Endothelial cell of umbilical vein (primary cell): ENCODE measurements at regions not wholly inside any gene's neighbourhood (a gene's known extent, or its start where the extent isn't known, plus 50 kb on each side); places are given as distances from the start of the nearest gene placed in this dataset.

ENCODE experiments used
- EZH2 ChIP-seq: IDR thresholded peaks from 2 replicates; pipeline ENCODE4 v1.6.1; 2012; ENCODE audit warnings: borderline replicate concordance, low read depth, mild to moderate bottlenecking, moderate library complexity, low read length, inconsistent platforms; ENCODE audit not compliant: severe bottlenecking
- FOS ChIP-seq: IDR thresholded peaks from 2 replicates; pipeline ENCODE4 v1.6.1; 2011; ENCODE audit warnings: mild to moderate bottlenecking, low read length, moderate library complexity, borderline replicate concordance; ENCODE audit not compliant: insufficient read depth
- GATA2 ChIP-seq: IDR thresholded peaks from 2 replicates; pipeline ENCODE4 v1.7.0; 2011; ENCODE audit warnings: low read depth, mild to moderate bottlenecking, moderate library complexity, mixed read lengths, low read length; ENCODE audit not compliant: insufficient read length, insufficient read depth
- POLR2A ChIP-seq: IDR thresholded peaks from 2 replicates; pipeline ENCODE4 v1.6.1; 2012; ENCODE audit warnings: low read depth, mild to moderate bottlenecking, control low read depth, low read length
- POLR2AphosphoS5 ChIP-seq: IDR thresholded peaks from 2 replicates; pipeline ENCODE4 v1.6.1; 2012; ENCODE audit warnings: low read depth, mild to moderate bottlenecking, control low read depth, low read length, moderate library complexity; ENCODE audit not compliant: insufficient read depth
- TF ChIP-seq, protein P1 (sequence below), 2 donors: IDR thresholded peaks; 1 replicate in 1 of 2; 2 replicates in 1 of 2; pipeline ENCODE4 v1.5.1; 2011; ENCODE audit warnings: low read length in 2 of 2, mild to moderate bottlenecking in 2 of 2, moderate library complexity in 2 of 2, control low read depth in 1 of 2, inconsistent platforms in 1 of 2, low read depth in 1 of 2; ENCODE audit not compliant: insufficient read depth in 1 of 2; ENCODE audit errors: extremely low read depth in 1 of 2
- TF ChIP-seq, protein P2 (sequence below): IDR thresholded peaks from 2 replicates; pipeline ENCODE4 v1.6.1; 2011; ENCODE audit not compliant: insufficient read depth, insufficient read length

DNA sequence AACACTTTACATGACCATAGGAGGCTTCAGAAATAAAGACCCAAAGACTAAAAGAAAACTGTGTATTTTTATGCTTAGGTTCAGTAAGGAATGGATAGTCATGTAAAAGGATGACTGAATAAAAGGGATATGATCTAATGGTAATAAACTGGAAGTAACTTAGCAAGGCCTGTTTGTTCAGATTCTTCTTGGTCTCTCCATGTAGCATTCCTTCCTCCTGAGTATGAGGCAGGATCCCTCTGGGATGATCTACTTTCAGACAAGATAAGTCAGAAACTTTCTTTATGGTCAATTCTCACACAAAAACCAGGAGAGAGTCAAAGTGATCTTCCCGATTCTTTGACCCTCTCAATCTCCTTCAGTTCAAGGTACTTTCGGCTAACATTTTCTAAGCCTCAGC, 340.8 kb upstream of the DCBLD2 start:
- TF ChIP-seq, protein P1, sequence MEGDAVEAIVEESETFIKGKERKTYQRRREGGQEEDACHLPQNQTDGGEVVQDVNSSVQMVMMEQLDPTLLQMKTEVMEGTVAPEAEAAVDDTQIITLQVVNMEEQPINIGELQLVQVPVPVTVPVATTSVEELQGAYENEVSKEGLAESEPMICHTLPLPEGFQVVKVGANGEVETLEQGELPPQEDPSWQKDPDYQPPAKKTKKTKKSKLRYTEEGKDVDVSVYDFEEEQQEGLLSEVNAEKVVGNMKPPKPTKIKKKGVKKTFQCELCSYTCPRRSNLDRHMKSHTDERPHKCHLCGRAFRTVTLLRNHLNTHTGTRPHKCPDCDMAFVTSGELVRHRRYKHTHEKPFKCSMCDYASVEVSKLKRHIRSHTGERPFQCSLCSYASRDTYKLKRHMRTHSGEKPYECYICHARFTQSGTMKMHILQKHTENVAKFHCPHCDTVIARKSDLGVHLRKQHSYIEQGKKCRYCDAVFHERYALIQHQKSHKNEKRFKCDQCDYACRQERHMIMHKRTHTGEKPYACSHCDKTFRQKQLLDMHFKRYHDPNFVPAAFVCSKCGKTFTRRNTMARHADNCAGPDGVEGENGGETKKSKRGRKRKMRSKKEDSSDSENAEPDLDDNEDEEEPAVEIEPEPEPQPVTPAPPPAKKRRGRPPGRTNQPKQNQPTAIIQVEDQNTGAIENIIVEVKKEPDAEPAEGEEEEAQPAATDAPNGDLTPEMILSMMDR (IDR thresholded peaks at IDR 0.05; ENCODE audit: extremely low read depth in 1 of 2, insufficient read depth in 1 of 2, low read depth in 1 of 2, low read length in 2 of 2) = no peak
- TF ChIP-seq POLR2AphosphoS5 (no peak), POLR2A (no peak), EZH2 (no peak), GATA2 (no peak), FOS (no peak)
- TF ChIP-seq, protein P2, sequence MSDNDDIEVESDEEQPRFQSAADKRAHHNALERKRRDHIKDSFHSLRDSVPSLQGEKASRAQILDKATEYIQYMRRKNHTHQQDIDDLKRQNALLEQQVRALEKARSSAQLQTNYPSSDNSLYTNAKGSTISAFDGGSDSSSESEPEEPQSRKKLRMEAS = no peak
